Right renal pelvis (tissue), 4 donors: ENCODE measurements at regions not wholly inside any gene's neighbourhood (a gene's known extent, or its start where the extent isn't known, plus 50 kb on each side); places are given as distances from the start of the nearest gene placed in this dataset.
"Not testable (repeated sequence)": the region's sequence is repeated elsewhere in the genome, so short reads cannot be mapped to it uniquely, and the experiment has no call there.

ENCODE experiments used
- DNase-seq, 4 donors: peaks; one replicate each; pipeline ENCODE4 v3.0.0-alpha.2; 2013; ENCODE audit warnings: low read depth in 4 of 4, low spot score in 3 of 4, missing footprints in 1 of 4

GRCh38 chr16:8137606-8138005 lies 452.7 kb downstream of the TMEM114 start:
- no peak for DNase-seq

- DNase-seq, result no peak
These were observed 460.1 kb downstream of the TMEM114 start for GRCh38 chr16:8130197-8130596.

DNA sequence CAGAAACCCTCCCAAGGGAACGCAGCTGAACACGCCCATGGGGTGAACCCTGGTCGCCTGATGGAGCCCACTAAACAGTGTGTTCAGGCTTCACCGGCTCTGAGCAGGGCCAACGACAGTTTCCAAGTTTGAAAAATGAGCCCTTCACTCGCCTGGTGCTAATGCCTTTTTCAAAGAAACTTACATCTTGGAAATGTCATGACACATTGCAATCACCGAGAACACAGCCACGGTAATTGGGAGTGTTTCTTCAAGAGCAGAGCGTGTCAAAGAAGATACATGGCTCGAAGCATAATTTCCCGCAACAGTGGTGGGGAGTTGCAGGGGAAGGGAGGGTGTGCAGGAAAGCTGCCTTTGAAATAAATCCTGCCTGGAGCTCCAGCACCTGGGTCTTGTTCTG lies 463.2 kb downstream of the TMEM114 start:
- no peak for DNase-seq

GRCh38 chr16:8126313-8126712 lies 464.0 kb downstream of the TMEM114 start:
- no peak for DNase-seq

DNA sequence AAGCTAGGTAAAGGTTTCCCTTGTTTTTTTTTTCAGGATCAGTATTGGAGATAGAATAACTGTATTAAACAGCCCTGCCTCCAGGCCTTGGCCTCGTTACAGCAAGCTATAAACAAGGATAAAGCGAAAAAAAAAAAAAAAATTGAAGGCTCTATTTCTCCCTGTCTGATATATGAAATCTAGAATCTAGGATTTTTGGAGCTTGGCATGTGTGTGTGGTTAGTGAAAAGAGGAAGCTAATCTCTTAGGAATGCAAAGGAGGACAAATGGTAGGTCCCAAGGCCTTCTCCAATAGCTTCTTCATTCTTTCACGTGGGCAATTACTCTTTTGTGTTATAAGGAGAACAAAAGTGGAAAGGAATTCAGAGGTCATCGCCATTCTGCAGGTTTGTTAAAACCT lies 470.3 kb downstream of the TMEM114 start:
- no peak for DNase-seq

DNA sequence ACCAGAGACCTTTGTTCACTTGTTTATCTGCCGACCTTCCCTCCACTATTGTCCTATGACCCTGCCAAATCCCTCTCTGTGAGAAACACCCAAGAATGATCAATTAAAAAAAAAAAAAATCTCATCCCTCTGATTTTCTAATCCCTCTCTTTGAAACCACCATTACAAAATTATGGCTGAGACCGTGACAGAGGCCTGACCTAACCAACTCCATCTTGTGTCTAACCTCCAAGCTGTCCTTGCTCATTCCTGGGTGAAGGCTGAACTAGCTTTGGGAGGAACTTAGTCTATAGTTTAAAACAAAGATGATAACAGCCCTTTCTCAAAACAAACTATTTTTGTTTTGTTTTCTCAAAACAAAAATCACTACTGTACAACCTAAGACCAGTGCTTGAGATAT lies 474.5 kb downstream of the TMEM114 start:
- no peak for DNase-seq

DNA sequence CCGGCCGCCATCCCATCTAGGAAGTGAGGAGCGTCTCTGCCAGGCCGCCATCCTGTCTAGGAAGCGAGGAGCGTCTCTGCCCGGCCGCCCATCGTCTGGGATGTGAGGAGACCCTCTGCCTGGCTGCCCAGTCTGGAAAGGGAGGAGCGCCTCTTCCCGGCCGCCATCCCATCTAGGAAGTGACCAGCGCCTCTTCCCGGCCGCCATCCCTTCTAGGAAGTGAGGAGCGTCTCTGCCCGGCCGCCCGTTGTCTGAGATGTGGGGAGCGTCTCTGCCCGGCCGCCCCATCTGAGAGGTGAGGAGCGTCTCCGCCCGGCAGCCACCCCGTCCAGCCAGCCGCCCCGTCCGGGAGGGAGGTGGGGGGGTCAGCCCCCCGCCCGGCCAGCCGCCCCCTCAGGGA lies 475.4 kb downstream of the TMEM114 start:
- not testable (repeated sequence) for DNase-seq

DNA sequence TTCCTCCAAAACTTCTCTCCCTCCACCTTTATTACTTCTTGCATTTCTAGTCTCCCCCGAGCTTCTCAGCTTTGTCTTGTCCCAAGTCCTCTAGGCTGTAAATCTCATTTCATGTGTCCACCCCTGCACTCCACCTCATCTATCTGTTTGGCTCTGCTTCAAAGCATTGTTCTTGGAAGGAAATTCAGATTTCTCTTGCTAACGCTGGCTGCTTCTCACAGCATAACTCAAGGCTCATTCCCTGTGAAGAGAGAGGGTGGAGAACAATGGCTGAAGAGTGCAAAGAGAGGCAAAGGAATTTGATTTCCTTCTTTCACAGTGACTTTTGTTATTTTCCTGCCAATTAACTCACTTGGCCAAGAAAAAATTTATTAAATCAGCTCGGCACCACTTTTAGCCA lies 476.5 kb downstream of the TMEM114 start:
- DNase-seq, result no peak

GRCh38 chr16:8110572-8111514 lies 479.5 kb downstream of the TMEM114 start:
- no peak for DNase-seq

GRCh38 chr16:8109510-8110369 lies 480.6 kb downstream of the TMEM114 start:
- DNase-seq, result no peak

DNA sequence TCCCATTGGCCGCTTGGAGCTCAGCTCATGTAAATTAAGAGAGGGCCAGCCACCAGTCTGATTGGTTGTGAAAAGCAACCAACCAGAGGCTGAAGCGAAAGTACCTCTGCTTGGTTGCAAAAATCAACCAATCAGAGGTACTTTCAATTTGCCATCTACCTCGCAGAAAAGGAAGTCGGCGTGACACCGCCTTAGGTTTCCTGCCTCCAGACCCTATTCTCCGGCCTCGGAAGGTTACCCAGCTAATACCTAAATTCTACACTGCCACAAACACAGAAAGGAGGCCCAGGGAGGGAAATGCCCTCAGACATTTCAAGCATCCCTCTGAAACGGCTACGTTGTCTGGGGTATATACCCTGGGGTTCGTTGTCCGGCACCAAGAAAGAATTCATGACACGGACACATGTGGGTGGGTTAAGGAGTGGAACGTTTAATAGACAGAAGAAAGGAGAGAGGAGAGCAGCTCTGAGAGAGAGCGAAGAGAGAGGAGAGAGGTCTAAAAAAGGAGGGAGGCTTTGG lies 481.3 kb downstream of the TMEM114 start:
- no peak for DNase-seq

GRCh38 chr16:8107296-8107695 lies 483.0 kb downstream of the TMEM114 start:
- no peak for DNase-seq

GRCh38 chr16:8103649-8104289 lies 486.5 kb downstream of the TMEM114 start:
- DNase-seq, result no peak

GRCh38 chr16:8099586-8099985 lies 490.7 kb downstream of the TMEM114 start:
- DNase-seq, result no peak

GRCh38 chr16:8098947-8099512 lies 491.3 kb downstream of the TMEM114 start:
- no peak for DNase-seq

DNA sequence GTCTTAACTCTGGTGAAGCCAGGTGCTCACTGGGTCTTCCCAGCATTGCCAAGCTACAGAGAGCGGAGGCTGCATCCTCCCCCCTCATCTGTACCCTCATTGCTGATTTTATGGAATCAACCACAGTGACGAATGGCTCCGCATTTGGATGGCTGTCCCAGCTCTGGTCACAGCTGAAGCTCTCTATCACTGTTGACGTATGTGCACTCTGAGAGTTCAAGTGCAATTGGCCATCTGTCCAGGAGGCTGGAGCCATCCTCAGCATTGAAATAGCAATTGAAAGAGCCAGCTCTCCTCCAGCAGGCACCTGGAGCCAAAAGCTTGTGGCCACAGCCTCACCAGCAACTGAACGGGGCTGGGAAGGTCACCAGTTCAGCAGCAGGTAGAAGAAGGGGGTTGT lies 494.1 kb downstream of the TMEM114 start:
- no peak for DNase-seq

DNA sequence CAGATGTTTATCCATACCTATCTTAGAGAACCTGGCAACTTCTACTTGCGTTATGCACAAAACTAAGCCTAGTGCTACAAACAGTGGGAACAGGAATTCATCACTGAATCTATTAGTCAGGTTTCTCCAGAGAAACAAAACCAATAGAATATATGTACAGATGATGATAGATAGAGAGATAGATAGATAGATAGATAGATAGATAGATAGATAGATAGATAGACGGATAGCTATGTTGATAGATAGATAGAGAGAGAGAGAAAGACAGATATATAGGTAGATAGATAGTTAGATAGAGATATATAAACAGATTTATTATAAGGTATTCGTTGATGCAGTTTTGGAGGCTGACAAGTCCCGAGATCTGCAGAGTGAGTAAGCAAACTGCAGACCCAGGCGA lies 495.6 kb downstream of the TMEM114 start:
- DNase-seq, result no peak

DNA sequence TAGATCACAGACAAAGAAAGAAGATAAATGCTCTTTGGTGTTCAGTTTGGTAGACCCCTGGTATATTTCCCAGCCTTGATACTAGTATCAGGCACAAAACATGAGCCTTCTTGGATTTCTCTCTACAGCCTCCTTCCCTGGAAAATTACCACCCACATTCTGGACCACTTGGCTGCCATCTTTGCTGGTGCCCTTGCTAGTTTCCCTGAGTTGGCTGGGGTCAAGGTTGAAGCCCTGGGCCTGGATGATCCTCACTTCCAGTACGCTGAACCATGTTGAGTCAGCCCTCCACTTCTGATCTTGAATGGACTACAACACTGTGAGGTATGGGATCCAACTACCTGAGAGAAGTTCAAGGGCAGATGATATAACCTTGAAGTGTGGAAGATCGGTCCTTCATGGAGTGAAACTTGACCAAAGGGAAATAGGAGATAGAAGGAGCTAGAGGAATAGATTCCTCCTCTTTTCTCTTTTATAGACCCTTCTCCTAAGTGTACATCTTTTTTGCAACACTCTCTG lies 501.4 kb downstream of the TMEM114 start:
- no peak for DNase-seq

DNA sequence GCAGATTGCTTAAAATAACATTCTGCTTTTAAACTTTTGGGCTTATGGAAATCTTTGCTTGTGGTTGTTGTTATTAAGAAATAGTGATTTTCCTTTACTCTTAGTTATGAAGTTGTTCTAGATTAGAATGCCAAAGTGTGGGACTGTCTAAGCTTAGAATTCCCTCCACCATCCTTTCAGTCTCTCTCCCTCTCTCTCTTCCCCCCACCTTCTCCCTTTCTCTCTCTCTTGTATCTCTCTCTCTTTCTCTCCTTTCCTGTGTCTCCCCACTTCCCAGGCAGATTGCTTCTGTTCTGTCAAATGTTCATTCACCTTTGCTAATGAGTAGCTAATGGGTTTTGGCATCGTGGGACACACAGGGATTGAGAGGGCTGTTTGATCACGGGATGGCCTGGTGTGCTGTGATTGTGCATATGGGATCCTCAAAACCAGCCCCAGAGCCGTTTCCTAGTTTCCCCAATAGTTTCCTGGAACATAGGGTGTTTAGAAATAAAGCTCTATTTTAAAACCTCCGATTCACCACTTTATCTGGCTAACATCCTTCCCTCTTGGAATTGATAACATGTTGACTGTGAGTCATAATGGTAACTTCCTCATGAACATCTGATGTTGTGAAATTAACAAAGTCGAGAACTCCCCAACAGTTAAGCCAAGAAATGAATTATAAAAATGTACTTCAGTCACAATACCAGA lies 502.6 kb downstream of the TMEM114 start:
- DNase-seq, result no peak

GRCh38 chr16:8087146-8087545 lies 503.2 kb downstream of the TMEM114 start:
- DNase-seq, result no peak
